CD4-positive, alpha-beta T cell (primary cell): ENCODE measurements at regions not wholly inside any gene's neighbourhood (a gene's known extent, or its start where the extent isn't known, plus 50 kb on each side); places are given as distances from the start of the nearest gene placed in this dataset.
A peak's percentile ranks its signal among the peaks of the same experiment; 100 is the strongest.

Experiments used
- ATAC-seq: fragments of 200-7000 bp; cut with Tn5 transposase; one replicate; pipeline ENCODE4 v1.10.0; 2022; ENCODE audit warnings: mild to moderate bottlenecking; ENCODE audit not compliant: poor library complexity
- CTCF ChIA-PET: fragments of 350-600 bp; sonication (Branson Sonifier 250); formaldehyde crosslinking; loops from one replicate; lab custom pipeline; 2021; ENCODE audit warnings: antibody characterized with exemption, inconsistent platforms; lab: Charles Lee
- POLR2A ChIA-PET: fragments of 350-600 bp; sonication (Branson Sonifier 250); formaldehyde crosslinking; loops from one replicate; lab custom pipeline; 2021; ENCODE audit warnings: antibody characterized with exemption, inconsistent platforms; lab: Charles Lee
- DNase-seq, 14 experiments: peaks; one replicate each; pipeline ENCODE4 v3.0.0-alpha.2; 2013 to 2020; ENCODE audit warnings: mixed read lengths in 2 of 14
- H3K27ac ChIP-seq, 2 donors: one replicate each; pipeline versions ENCODE4 v1.5.1 to v1.7.0; 2013; ENCODE audit warnings: low read length in 2 of 2, low read depth in 1 of 2, mild to moderate bottlenecking in 1 of 2
- H3K27me3 ChIP-seq, 2 experiments: 1 replicate in 1 of 2; 2 replicates in 1 of 2; pipeline versions ENCODE4 v1.6.1 to v1.7.0; 2013; ENCODE audit warnings: low read length in 2 of 2, control low read depth in 1 of 2, mild to moderate bottlenecking in 1 of 2, moderate library complexity in 1 of 2; ENCODE audit not compliant: insufficient read depth in 2 of 2, control insufficient read depth in 1 of 2
- H3K36me3 ChIP-seq: one replicate; pipeline ENCODE4 v1.6.1; 2013; ENCODE audit warnings: low read length, control low read depth; ENCODE audit not compliant: insufficient read depth
- H3K4me1 ChIP-seq: one replicate; pipeline ENCODE4 v1.6.1; 2013; ENCODE audit warnings: low read length, control low read depth; ENCODE audit not compliant: insufficient read depth
- H3K4me3 ChIP-seq: one replicate; pipeline ENCODE4 v1.5.1; 2013; ENCODE audit warnings: mild to moderate bottlenecking, low read length, moderate library complexity
- H3K9me3 ChIP-seq, 2 experiments: 1 replicate in 1 of 2; 2 replicates in 1 of 2; pipeline versions ENCODE4 v1.6.1 to v1.7.0; 2013; ENCODE audit warnings: low read length in 2 of 2, mild to moderate bottlenecking in 2 of 2, control low read depth in 1 of 2, moderate library complexity in 1 of 2; ENCODE audit not compliant: control insufficient read depth in 1 of 2, insufficient read depth in 1 of 2
- H3K27ac Mint-ChIP-seq: one replicate; pipeline ENCODE4 v1.8.0; 2020; ENCODE audit warnings: mixed read lengths
- H3K27me3 Mint-ChIP-seq: one replicate; pipeline ENCODE4 v1.8.0; 2021; ENCODE audit warnings: mixed read lengths
- H3K36me3 Mint-ChIP-seq: one replicate; pipeline ENCODE4 v1.8.0; 2021; ENCODE audit warnings: low read depth, mixed read lengths
- H3K4me1 Mint-ChIP-seq: one replicate; pipeline ENCODE4 v1.8.0; 2021; ENCODE audit warnings: low read depth, mixed read lengths
- H3K4me3 Mint-ChIP-seq: one replicate; pipeline ENCODE4 v1.8.0; 2020; ENCODE audit warnings: mild to moderate bottlenecking, mixed read lengths
- H3K9me3 Mint-ChIP-seq: one replicate; pipeline ENCODE4 v1.8.0; 2020; ENCODE audit warnings: mixed read lengths
- CTCF ChIP-seq: fragments of 200-600 bp; IDR thresholded peaks from one replicate; pipeline ENCODE4 v1.8.0; 2022; ENCODE audit warnings: antibody characterized with exemption, mild to moderate bottlenecking
- intact Hi-C, 2 experiments: fragments of 100-400 bp; cut with DNase I in 1 of 2; cut with micrococcal nuclease in 1 of 2; formaldehyde crosslinking; loops; one replicate each; pipeline versions ENCODE4 v1.15.1 to v1.9.0; 2023 to 2025; cut with DNase I, micrococcal nuclease

GRCh38 chr3:102114264-102114979, 265.1 kb downstream of the NFKBIZ start:
- H3K4me1 ChIP-seq, result peaks cover 11% of the 10 kb centered on the region
- no peaks in the 10 kb centered on the region for H3K9me3 ChIP-seq
- peaks cover 2% of the 10 kb centered on the region for H3K9me3 Mint-ChIP-seq
- peaks cover 57% of the 10 kb centered on the region for H3K4me1 Mint-ChIP-seq
- H3K36me3 Mint-ChIP-seq, result no peaks in the 10 kb centered on the region
- DNase-seq (peak in 12 of 14 experiments; percentile 6 to 81 (median 52)), ATAC-seq (peak; percentile 96)
- POLR2A ChIA-PET, result interaction anchor here (0.8 to 3.5 kb wide), 13 partner anchors 16 to 311 kb away, joined by 3 to 24 read pairs (median 3); partner anchors contain the start of gene NFKBIZ
- no peaks in the 10 kb centered on the region for H3K27me3 Mint-ChIP-seq
- no peak overlapping the region for H3K4me3 ChIP-seq
- H3K27ac ChIP-seq, result peak overlapping the region; percentile 54 to 61
- no peaks in the 10 kb centered on the region for H3K36me3 ChIP-seq
- peak overlapping the region; percentile 88 for H3K27ac Mint-ChIP-seq
- intact Hi-C loops, result loop anchor here in 1 of 2 experiments (1.0 to 10.0 kb wide), 5 partner anchors 37 to 264 kb away; no protein-coding TSS in a partner anchor
- peak overlapping the region; percentile 8 for H3K4me3 Mint-ChIP-seq
- TF ChIP-seq CTCF, result no peak
- no peaks in the 10 kb centered on the region for H3K27me3 ChIP-seq
- CTCF ChIA-PET, result interaction anchor here (0.8 kb wide), 1 partner anchor 114 kb away, joined by 3 read pairs; no protein-coding TSS in a partner anchor

- Histone ChIP-seq H3K27me3 (no peaks in the 10 kb centered on the region), H3K4me1 (no peaks in the 10 kb centered on the region), H3K4me3 (no peak overlapping the region), H3K36me3 (no peaks in the 10 kb centered on the region), H3K9me3 (peaks cover 0 to 10% of the 10 kb centered on the region in 2 experiments), H3K27ac (no peak overlapping the region)
- intact Hi-C loops, result no loop called here
- ChIA-PET CTCF (interaction anchor here (1.2 kb wide), 1 partner anchor 13 kb away, joined by 4 read pairs; no protein-coding TSS in a partner anchor), POLR2A (interaction anchor here (0.6 kb wide), 1 partner anchor 91 kb away, joined by 4 read pairs; no protein-coding TSS in a partner anchor)
- no peak for TF ChIP-seq CTCF
- H3K4me3 Mint-ChIP-seq, result no peak overlapping the region
- ATAC-seq, result no peak
- H3K4me1 Mint-ChIP-seq, result peaks cover 24% of the 10 kb centered on the region
- H3K36me3 Mint-ChIP-seq, result peaks cover 16% of the 10 kb centered on the region
- H3K27me3 Mint-ChIP-seq, result no peaks in the 10 kb centered on the region
- no peak for DNase-seq
- H3K27ac Mint-ChIP-seq, result no peak overlapping the region
- peaks cover 11% of the 10 kb centered on the region for H3K9me3 Mint-ChIP-seq
These were observed 273.2 kb downstream of the NFKBIZ start for GRCh38 chr3:102122527-102122926.

GRCh38 chr3:102123590-102124190, 274.4 kb downstream of the NFKBIZ start:
- ATAC-seq, result no peak
- DNase-seq, result no peak
- Histone ChIP-seq H3K9me3 (peaks cover 0 to 10% of the 10 kb centered on the region in 2 experiments), H3K4me3 (no peak overlapping the region), H3K27ac (no peak overlapping the region), H3K36me3 (no peaks in the 10 kb centered on the region), H3K27me3 (no peaks in the 10 kb centered on the region), H3K4me1 (no peaks in the 10 kb centered on the region)
- H3K4me3 Mint-ChIP-seq, result no peak overlapping the region
- peaks cover 11% of the 10 kb centered on the region for H3K9me3 Mint-ChIP-seq
- peaks cover 16% of the 10 kb centered on the region for H3K4me1 Mint-ChIP-seq
- H3K27me3 Mint-ChIP-seq, result no peaks in the 10 kb centered on the region
- H3K27ac Mint-ChIP-seq, result no peak overlapping the region
- intact Hi-C loops, result no loop called here
- H3K36me3 Mint-ChIP-seq, result peaks cover 16% of the 10 kb centered on the region
- POLR2A ChIA-PET, result no interaction called here
- TF ChIP-seq CTCF, result no peak
- CTCF ChIA-PET, result interaction anchor here (0.5 kb wide), 1 partner anchor 127 kb away, joined by 3 read pairs; no protein-coding TSS in a partner anchor
